Retinal pigment epithelial cell (primary cell): ENCODE measurements at regions not wholly inside any gene's neighbourhood (a gene's known extent, or its start where the extent isn't known, plus 50 kb on each side); places are given as distances from the start of the nearest gene placed in this dataset.

ENCODE experiments used
- DNase-seq: peaks from one replicate; pipeline ENCODE4 v3.0.0-alpha.2; 2010; ENCODE audit warnings: low read depth
- H3K4me3 ChIP-seq: 2 replicates; pipeline ENCODE4 v1.5.1; 2011; ENCODE audit warnings: mild to moderate bottlenecking, low read length, control low read depth, moderate library complexity
- TF ChIP-seq, protein P1 (sequence below): conservative IDR thresholded peaks from 2 replicates; pipeline ENCODE4 v1.5.1; 2011; ENCODE audit warnings: low read depth, low read length, control low read depth, inconsistent platforms

DNA sequence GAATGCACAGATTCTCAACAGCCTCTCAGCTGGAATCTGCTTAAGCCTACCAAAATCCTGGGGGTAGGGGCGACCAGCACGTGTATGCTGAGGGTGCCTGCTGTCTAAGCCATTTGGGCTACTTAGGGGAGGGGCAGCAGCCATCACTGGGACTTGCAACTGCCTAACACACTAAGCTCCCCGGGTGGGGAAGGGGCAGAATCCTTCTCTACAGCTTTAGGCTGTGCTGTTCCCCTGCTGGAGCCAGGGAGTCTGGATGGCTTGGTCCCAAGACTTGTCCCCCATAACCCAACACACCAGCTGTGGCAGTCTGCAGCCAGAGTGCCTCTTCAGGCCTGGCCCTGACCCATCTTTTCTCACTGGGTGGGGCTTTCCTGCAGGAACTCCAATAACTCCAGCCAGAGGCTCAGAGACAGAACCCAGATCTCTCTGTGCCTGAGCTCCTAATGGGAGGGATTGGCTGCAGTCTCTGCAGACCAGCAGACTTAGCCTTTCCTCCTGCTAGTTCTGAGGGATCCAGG lies 305.4 kb upstream of the RND3 start:
- no peak for DNase-seq
- TF ChIP-seq, protein P1, sequence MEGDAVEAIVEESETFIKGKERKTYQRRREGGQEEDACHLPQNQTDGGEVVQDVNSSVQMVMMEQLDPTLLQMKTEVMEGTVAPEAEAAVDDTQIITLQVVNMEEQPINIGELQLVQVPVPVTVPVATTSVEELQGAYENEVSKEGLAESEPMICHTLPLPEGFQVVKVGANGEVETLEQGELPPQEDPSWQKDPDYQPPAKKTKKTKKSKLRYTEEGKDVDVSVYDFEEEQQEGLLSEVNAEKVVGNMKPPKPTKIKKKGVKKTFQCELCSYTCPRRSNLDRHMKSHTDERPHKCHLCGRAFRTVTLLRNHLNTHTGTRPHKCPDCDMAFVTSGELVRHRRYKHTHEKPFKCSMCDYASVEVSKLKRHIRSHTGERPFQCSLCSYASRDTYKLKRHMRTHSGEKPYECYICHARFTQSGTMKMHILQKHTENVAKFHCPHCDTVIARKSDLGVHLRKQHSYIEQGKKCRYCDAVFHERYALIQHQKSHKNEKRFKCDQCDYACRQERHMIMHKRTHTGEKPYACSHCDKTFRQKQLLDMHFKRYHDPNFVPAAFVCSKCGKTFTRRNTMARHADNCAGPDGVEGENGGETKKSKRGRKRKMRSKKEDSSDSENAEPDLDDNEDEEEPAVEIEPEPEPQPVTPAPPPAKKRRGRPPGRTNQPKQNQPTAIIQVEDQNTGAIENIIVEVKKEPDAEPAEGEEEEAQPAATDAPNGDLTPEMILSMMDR, result no peak
- no peak overlapping the region for H3K4me3 ChIP-seq

DNA sequence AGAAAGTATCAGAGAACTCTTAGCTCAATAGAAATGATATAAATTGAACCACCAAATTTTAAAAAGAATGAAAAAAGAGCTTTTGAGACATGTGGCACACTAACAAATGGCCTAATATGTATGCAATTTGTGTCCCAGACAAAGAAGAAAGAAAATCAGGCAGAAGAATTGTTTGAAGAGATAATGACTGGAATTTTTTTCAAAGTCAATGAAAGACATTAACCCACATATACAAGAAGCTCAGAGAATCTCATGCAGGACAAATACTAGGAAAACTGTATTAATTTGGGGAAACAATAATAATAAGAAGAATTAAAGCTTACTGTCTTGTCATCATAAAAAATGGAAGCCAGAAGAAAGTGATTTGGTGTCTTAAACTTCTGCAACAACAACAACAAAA lies 304.1 kb upstream of the RND3 start:
- DNase-seq, result no peak
- H3K4me3 ChIP-seq, result no peak overlapping the region
- TF ChIP-seq, protein P1, result no peak

DNA sequence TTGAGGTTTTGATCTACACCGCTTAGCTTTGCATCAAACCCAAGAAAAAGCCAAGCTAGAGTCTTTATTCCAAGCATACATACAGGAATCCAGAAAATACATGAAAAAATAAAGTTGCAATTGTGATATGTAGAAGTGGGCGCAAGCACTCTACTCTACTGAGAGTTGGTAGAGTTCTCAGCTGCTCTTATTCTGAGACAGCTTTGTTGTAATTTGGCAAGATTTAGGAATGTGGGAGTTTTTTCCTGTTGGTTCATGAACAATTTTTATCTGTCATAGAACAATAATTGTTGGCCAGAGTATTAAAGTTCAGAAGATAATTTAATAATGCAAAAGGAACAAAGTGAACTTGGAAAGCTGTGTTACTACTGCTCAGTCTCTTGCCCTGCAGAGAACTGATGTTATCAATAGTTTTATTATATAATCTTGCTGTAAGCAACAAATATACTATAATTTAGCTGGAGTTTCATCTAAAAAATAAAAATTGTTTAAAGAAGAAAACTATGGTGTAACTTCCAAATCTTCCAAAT lies 302.0 kb upstream of the RND3 start:
- TF ChIP-seq, protein P1, result no peak
- H3K4me3 ChIP-seq, result no peak overlapping the region
- DNase-seq, result no peak

DNA sequence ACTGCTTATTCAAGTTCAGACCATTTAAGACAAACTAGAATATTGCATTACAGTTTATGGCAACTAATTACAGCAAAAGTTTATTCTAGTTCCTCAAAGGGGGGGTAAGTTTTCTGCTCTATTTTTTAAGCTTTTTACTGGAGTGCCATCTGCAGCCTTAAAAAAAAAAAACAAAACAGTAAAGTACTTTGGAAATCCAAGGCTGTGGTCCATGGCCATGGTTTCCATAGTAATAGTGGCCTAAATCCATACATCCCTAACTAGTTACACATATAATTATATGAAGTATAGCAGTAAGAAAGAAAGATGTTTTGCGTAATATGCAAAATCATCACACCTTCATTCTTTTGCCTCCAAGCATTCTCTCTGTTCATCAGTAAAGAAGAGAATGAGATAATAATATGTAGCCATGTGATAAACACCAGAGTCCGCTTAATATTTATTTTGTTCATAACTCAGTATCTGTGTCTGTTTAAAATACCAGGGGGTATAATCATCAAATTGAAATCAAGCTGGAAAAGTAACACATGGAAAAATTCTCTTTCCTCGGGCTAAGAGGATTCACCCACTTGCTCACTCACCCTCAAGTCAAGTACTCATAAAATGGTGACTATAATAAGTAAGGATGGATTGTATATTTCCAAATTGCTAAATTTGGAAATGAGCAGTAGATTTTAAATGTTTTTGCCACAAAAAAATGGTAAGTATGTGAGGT lies 301.1 kb upstream of the RND3 start:
- no peak overlapping the region for H3K4me3 ChIP-seq
- TF ChIP-seq, protein P1, result no peak
- no peak for DNase-seq

DNA sequence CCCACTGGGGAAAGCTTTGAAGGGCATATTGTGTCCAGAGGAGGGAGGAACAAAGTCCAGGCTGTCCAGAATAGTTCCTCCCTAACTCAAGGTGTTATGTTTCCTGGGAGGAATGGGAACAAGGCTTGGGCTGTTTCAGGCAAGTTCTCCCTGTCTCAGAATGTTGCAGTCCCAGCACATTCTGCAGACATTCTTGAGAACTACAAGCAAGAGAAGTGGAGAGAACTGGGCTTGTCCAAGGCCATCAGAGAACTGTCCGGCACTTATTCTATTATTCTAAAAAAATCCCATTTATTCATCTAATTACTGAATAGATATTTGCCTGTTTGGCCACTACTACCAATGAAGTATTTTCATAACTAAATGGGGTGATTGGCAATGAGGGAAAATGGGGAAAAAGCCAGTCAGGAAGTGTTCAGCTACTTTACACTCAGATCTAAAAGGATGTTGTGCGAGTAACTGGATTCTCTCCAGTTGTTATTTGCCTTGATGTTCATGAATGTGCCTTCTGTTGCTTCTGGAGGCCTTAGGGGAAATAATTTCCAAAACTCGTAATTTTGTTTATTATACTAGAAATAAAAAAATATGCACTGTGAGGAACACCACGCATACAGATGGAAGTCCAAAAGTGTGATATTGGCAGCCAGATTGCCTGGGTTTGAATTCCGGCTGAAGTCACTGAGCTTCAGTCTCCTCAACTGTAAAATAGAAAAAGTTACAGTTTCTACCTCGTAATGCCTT lies 300.1 kb upstream of the RND3 start:
- no peak overlapping the region for H3K4me3 ChIP-seq
- TF ChIP-seq, protein P1, result no peak
- no peak for DNase-seq

DNA sequence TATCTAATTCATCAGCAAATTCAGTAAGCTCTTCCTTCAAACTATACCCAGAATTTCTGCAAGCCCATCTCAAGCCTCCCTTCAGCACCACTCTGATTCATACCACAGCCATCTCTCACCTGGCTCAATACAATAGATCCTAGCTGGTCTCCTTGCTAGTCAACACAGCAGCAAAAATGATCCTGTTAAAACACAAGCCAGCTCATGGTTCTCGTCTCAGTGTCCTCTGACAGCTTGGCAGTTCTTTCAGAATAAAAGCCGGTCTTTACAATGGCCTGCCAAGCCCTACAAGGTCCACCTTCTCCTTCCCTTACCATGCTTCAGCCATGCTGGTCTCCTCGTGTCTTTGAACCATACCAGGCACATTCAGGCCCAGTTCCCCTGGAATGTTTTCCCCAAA lies 296.9 kb upstream of the RND3 start:
- H3K4me3 ChIP-seq, result no peak overlapping the region
- DNase-seq, result no peak
- TF ChIP-seq, protein P1, result no peak
